ENCODE measurements at regions not wholly inside any gene's neighbourhood (a gene's known extent, or its start where the extent isn't known, plus 50 kb on each side); places are given as distances from the start of the nearest gene placed in this dataset.

DNA sequence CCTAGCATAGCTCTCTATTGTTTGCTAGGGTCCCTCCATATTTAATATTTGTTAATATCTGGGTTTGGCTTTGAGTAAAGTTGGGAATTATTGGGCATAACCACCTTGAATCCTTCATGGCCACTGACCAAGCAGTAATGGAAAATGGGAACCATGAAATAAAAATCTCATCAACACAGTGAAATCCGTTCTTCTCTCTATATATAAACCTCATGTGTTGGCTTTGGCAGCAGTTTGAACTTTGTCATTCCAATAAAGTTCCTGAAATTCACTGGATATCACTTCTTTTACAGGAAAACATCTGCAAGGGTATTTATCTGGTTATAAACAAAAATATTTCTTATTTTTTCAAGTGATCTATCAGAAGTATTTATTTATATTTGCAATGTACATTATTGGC, 93.0 kb upstream of the MPDZ start:
- Histone ChIP-seq H3F3A (ENCODE audit: control insufficient read depth, insufficient read depth) (no peaks in the 10 kb centered on the region), H3K4me3 (ENCODE audit: low read length) (no peak overlapping the region), H3K4me2 (ENCODE audit: low read length) (no peak overlapping the region), H3K4me1 (ENCODE audit: control insufficient read depth, low read length) (no peaks in the 10 kb centered on the region), H3K36me3 (ENCODE audit: control insufficient read depth, low read length) (no peaks in the 10 kb centered on the region), H3K79me2 (ENCODE audit: control insufficient read depth, low read length) (no peaks in the 10 kb centered on the region), H3K27ac (ENCODE audit: low read depth, low read length) (no peak overlapping the region), H3K27me3 (ENCODE audit: control insufficient read depth, low read length) (no peaks in the 10 kb centered on the region), H3K9me3 (ENCODE audit: control insufficient read depth, insufficient read depth, low read length) (no peaks in the 10 kb centered on the region), H3K9me2 (replicated peaks; ENCODE audit: control insufficient read depth, low read length) (no peaks in the 10 kb centered on the region), H4K20me1 (ENCODE audit: control insufficient read depth, insufficient read depth, low read depth, low read length) (no peaks in the 10 kb centered on the region)
- TF ChIP-seq, protein P1, sequence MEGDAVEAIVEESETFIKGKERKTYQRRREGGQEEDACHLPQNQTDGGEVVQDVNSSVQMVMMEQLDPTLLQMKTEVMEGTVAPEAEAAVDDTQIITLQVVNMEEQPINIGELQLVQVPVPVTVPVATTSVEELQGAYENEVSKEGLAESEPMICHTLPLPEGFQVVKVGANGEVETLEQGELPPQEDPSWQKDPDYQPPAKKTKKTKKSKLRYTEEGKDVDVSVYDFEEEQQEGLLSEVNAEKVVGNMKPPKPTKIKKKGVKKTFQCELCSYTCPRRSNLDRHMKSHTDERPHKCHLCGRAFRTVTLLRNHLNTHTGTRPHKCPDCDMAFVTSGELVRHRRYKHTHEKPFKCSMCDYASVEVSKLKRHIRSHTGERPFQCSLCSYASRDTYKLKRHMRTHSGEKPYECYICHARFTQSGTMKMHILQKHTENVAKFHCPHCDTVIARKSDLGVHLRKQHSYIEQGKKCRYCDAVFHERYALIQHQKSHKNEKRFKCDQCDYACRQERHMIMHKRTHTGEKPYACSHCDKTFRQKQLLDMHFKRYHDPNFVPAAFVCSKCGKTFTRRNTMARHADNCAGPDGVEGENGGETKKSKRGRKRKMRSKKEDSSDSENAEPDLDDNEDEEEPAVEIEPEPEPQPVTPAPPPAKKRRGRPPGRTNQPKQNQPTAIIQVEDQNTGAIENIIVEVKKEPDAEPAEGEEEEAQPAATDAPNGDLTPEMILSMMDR (IDR thresholded peaks at IDR 0.05; ENCODE audit: low read depth, low read length, poor library complexity, severe bottlenecking) = no peak
- TF ChIP-seq EZH2phosphoT487 (IDR thresholded peaks at IDR 0.05; ENCODE audit: borderline replicate concordance, low read length) = no peak

DNA sequence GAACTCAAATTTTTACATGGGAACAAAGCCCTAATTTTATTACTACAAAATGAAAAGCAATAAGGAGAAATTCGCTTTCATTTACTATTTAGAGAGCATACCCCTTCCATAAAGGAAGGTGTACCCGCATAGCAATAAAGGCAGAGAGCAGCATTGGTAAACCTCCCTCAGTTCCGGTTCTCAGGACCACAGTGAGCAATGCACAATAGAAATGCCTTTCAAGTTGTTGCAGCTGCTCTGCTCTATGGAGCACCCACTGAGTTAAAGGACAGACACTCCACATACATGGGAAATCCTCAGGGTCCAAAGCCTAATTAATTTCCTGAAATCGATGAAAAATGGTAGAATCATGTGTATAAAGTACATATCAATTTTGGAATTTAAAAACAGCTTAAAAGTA, 89.9 kb upstream of the MPDZ start:
- H3F3A ChIP-seq (ENCODE audit: control insufficient read depth, insufficient read depth) = no peaks in the 10 kb centered on the region
- H3K9me2 ChIP-seq (replicated peaks; ENCODE audit: control insufficient read depth, low read length) = no peaks in the 10 kb centered on the region
- H3K4me2 ChIP-seq (ENCODE audit: low read length) = no peak overlapping the region
- TF ChIP-seq, protein P1 (IDR thresholded peaks at IDR 0.05; ENCODE audit: low read depth, low read length, poor library complexity, severe bottlenecking) = no peak
- TF ChIP-seq EZH2phosphoT487 (IDR thresholded peaks at IDR 0.05; ENCODE audit: borderline replicate concordance, low read length) = no peak
- H3K27ac ChIP-seq (ENCODE audit: low read depth, low read length) = no peak overlapping the region
- H3K27me3 ChIP-seq (ENCODE audit: control insufficient read depth, low read length) = no peaks in the 10 kb centered on the region
- H3K4me1 ChIP-seq (ENCODE audit: control insufficient read depth, low read length) = no peaks in the 10 kb centered on the region
- H3K79me2 ChIP-seq (ENCODE audit: control insufficient read depth, low read length) = no peaks in the 10 kb centered on the region
- H4K20me1 ChIP-seq (ENCODE audit: control insufficient read depth, insufficient read depth, low read depth, low read length) = no peaks in the 10 kb centered on the region
- no peaks in the 10 kb centered on the region for H3K9me3 ChIP-seq (ENCODE audit: control insufficient read depth, insufficient read depth, low read length)
- no peak overlapping the region for H3K4me3 ChIP-seq (ENCODE audit: low read length)
- H3K36me3 ChIP-seq (ENCODE audit: control insufficient read depth, low read length) = no peaks in the 10 kb centered on the region

DNA sequence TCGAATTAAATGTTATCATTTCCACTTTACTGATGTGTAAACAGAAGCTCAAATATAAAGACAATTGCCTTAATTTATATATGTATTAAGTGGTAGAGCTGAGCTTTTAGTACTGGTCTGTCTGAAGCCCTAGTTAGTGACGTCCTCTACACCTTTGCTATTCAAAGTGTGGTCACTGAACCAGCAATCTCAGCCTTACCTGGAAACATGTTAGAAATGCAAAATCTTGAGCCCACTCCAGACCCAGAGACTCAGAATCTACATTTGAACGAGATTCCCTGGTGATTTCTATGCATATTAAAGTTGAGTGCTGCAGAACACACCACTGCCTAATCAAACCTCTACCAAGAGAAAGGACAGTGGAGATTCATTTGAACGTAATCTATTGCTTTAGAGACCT, 88.3 kb upstream of the MPDZ start:
- Histone ChIP-seq H3K27ac (ENCODE audit: low read depth, low read length) (no peak overlapping the region), H3F3A (ENCODE audit: control insufficient read depth, insufficient read depth) (no peaks in the 10 kb centered on the region), H3K4me1 (ENCODE audit: control insufficient read depth, low read length) (no peaks in the 10 kb centered on the region), H3K27me3 (ENCODE audit: control insufficient read depth, low read length) (no peaks in the 10 kb centered on the region), H3K79me2 (ENCODE audit: control insufficient read depth, low read length) (no peaks in the 10 kb centered on the region), H3K4me2 (ENCODE audit: low read length) (no peak overlapping the region), H3K4me3 (ENCODE audit: low read length) (no peak overlapping the region), H3K9me2 (replicated peaks; ENCODE audit: control insufficient read depth, low read length) (no peaks in the 10 kb centered on the region), H3K9me3 (ENCODE audit: control insufficient read depth, insufficient read depth, low read length) (no peaks in the 10 kb centered on the region), H3K36me3 (ENCODE audit: control insufficient read depth, low read length) (no peaks in the 10 kb centered on the region), H4K20me1 (ENCODE audit: control insufficient read depth, insufficient read depth, low read depth, low read length) (no peaks in the 10 kb centered on the region)
- TF ChIP-seq, protein P1 (IDR thresholded peaks at IDR 0.05; ENCODE audit: low read depth, low read length, poor library complexity, severe bottlenecking) = no peak
- TF ChIP-seq EZH2phosphoT487 (IDR thresholded peaks at IDR 0.05; ENCODE audit: borderline replicate concordance, low read length) = no peak

All from DOHH2 (cell line).